Body of pancreas (tissue), 4 donors: ENCODE measurements at regions not wholly inside any gene's neighbourhood (a gene's known extent, or its start where the extent isn't known, plus 50 kb on each side); places are given as distances from the start of the nearest gene placed in this dataset.

Experiments used
- ATAC-seq: fragments of 150-250 bp; one replicate; pipeline ENCODE4 v1.9.1; 2016
- DNase-seq, 4 donors: peaks; one replicate each; pipeline ENCODE4 v3.0.0-alpha.2; 2019
- H3K27ac ChIP-seq, 4 donors: fragments of 200-600 bp; sonication (generic); 1 replicate in 3 of 4; 2 replicates in 1 of 4; pipeline versions ENCODE4 v1.5.1 to v1.6.1; 2016 to 2019; ENCODE audit warnings: mild to moderate bottlenecking in 1 of 4, mixed read lengths in 1 of 4, moderate library complexity in 1 of 4
- H3K27me3 ChIP-seq, 2 donors: fragments of 200-600 bp; sonication (generic); one replicate each; pipeline ENCODE4 v1.6.0; 2016; ENCODE audit warnings: mild to moderate bottlenecking in 1 of 2
- H3K36me3 ChIP-seq, 2 donors: fragments of 200-600 bp; sonication (generic); replicated peaks in 1 of 2; 2 replicates each; pipeline ENCODE4 v1.5.1; 2016; ENCODE audit warnings: low read depth in 2 of 2; ENCODE audit not compliant: insufficient read depth in 1 of 2
- H3K4me1 ChIP-seq: fragments of 200-600 bp; sonication (generic); one replicate; pipeline ENCODE4 v1.6.0; 2016
- H3K4me3 ChIP-seq, 2 donors: fragments of 200-600 bp; sonication (generic); 1 replicate in 1 of 2; 2 replicates in 1 of 2; pipeline ENCODE4 v1.5.1; 2016 to 2019
- H3K9me3 ChIP-seq, 3 donors: fragments of 200-600 bp; sonication (generic); 1 replicate in 2 of 3; 2 replicates in 1 of 3; pipeline ENCODE4 v1.5.1; 2016
- CTCF ChIP-seq, 7 experiments: fragments of 450-650 bp in 4 of 7; fragments of 200-600 bp in 3 of 7; sonication (generic) in 3 of 7; IDR thresholded peaks; one replicate each; pipeline ENCODE4 v1.5.1; 2016 to 2019; ENCODE audit warnings: antibody characterized with exemption in 7 of 7
- POLR2A ChIP-seq, 3 donors: fragments of 450-650 bp; IDR thresholded peaks; one replicate each; pipeline ENCODE4 v1.6.1; 2016; ENCODE audit warnings: antibody characterized with exemption in 3 of 3, mild to moderate bottlenecking in 2 of 3
- WGBS, 2 donors: methylation state at CpG; one replicate each; pipeline ENCODE4 v1.1.5; 2017; 5-methylcytosine and 5-hydroxymethylcytosine counted together
- intact Hi-C: fragments of 100-400 bp; cut with DNase I; formaldehyde crosslinking; loops from one replicate; pipeline ENCODE4 v1.15.1; 2023

GRCh38 chr15:55037071-55037470, 159.7 kb downstream of the RSL24D1 start:
- no peak overlapping the region for H3K27ac ChIP-seq
- ATAC-seq (no peak), DNase-seq (no peak)
- no peaks in the 10 kb centered on the region for H3K9me3 ChIP-seq
- TF ChIP-seq POLR2A (IDR thresholded peaks at IDR 0.05) (no peak), CTCF (IDR thresholded peaks at IDR 0.05) (no peak)
- H3K27me3 ChIP-seq, result no peaks in the 10 kb centered on the region
- WGBS, 2 donors, result 5 to 10% methylated on average over 1 of the region's 1 CpG
- no peaks in the 10 kb centered on the region for H3K36me3 ChIP-seq
- H3K4me1 ChIP-seq, result no peaks in the 10 kb centered on the region
- intact Hi-C loops, result no loop called here
- H3K4me3 ChIP-seq, result no peak overlapping the region

- Histone ChIP-seq H3K36me3 (no peaks in the 10 kb centered on the region), H3K27me3 (no peaks in the 10 kb centered on the region), H3K4me3 (no peak overlapping the region), H3K9me3 (no peaks in the 10 kb centered on the region), H3K4me1 (no peaks in the 10 kb centered on the region), H3K27ac (no peak overlapping the region)
- ATAC-seq, result no peak
- 71 to 73% methylated on average over 2 of the region's 2 CpGs for WGBS, 2 donors
- intact Hi-C loops, result no loop called here
- TF ChIP-seq POLR2A (IDR thresholded peaks at IDR 0.05) (no peak), CTCF (IDR thresholded peaks at IDR 0.05) (no peak)
- no peak for DNase-seq
These were observed 161.0 kb downstream of the RSL24D1 start for GRCh38 chr15:55035749-55036148.

GRCh38 chr15:55033574-55033973, 163.2 kb downstream of the RSL24D1 start:
- TF ChIP-seq POLR2A (IDR thresholded peaks at IDR 0.05), result no peak
- no peak for TF ChIP-seq CTCF (IDR thresholded peaks at IDR 0.05)
- H3K9me3 ChIP-seq, result no peaks in the 10 kb centered on the region
- intact Hi-C loops, result no loop called here
- DNase-seq (no peak), ATAC-seq (no peak)
- WGBS, 2 donors, result 83 to 87% methylated on average over 2 of the region's 2 CpGs
- H3K27me3 ChIP-seq, result no peaks in the 10 kb centered on the region
- no peak overlapping the region for H3K4me3 ChIP-seq
- no peaks in the 10 kb centered on the region for H3K4me1 ChIP-seq
- no peaks in the 10 kb centered on the region for H3K36me3 ChIP-seq
- H3K27ac ChIP-seq, result no peak overlapping the region

- intact Hi-C loops, result no loop called here
- DNase-seq (peak in 1 of 4 donors; percentile 10), ATAC-seq (no peak)
- 39 to 54% methylated on average over 5 of the region's 5 CpGs for WGBS, 2 donors
- Histone ChIP-seq H3K9me3 (no peaks in the 10 kb centered on the region), H3K4me3 (no peak overlapping the region), H3K36me3 (no peaks in the 10 kb centered on the region), H3K4me1 (no peaks in the 10 kb centered on the region), H3K27me3 (no peaks in the 10 kb centered on the region), H3K27ac (no peak overlapping the region)
- no peak for TF ChIP-seq CTCF (IDR thresholded peaks at IDR 0.05)
- no peak for TF ChIP-seq POLR2A (IDR thresholded peaks at IDR 0.05)
These were observed 165.0 kb downstream of the RSL24D1 start for GRCh38 chr15:55031727-55032126.

- no peak overlapping the region for H3K27ac ChIP-seq
- no peaks in the 10 kb centered on the region for H3K36me3 ChIP-seq
- no peaks in the 10 kb centered on the region for H3K4me1 ChIP-seq
- intact Hi-C loops, result no loop called here
- no peaks in the 10 kb centered on the region for H3K27me3 ChIP-seq
- ATAC-seq, result no peak
- no peak for DNase-seq
- WGBS, 2 donors, result 66 to 71% methylated on average over 1 of the region's 1 CpG
- H3K9me3 ChIP-seq, result no peaks in the 10 kb centered on the region
- H3K4me3 ChIP-seq, result no peak overlapping the region
- TF ChIP-seq POLR2A (IDR thresholded peaks at IDR 0.05) (no peak), CTCF (IDR thresholded peaks at IDR 0.05) (no peak)
These were observed 170.4 kb downstream of the RSL24D1 start for GRCh38 chr15:55026381-55026780.
